SK-N-SH (cell line): ENCODE measurements at regions not wholly inside any gene's neighbourhood (a gene's known extent, or its start where the extent isn't known, plus 50 kb on each side); places are given as distances from the start of the nearest gene placed in this dataset.

Experiments
- CTCF ChIA-PET: fragments of 300-600, 350-600 bp; formaldehyde crosslinking; extraction: SDS; loops from one replicate; lab custom pipeline; 2021; lab: Yijun Ruan, JAX
- POLR2A ChIA-PET: fragments of 350-600 bp; sonication (Branson Sonifier 250); formaldehyde crosslinking; extraction: SDS; loops from one replicate; lab custom pipeline; 2020; ENCODE audit warnings: antibody characterized with exemption, inconsistent platforms; lab: Yijun Ruan, JAX
- DNase-seq: peaks from one replicate; pipeline ENCODE4 v3.0.0; 2012
- H2AFZ ChIP-seq: fragments of 200-600 bp; sonication (generic); 2 replicates; pipeline ENCODE4 v1.8.1; 2016; ENCODE audit warnings: antibody characterized with exemption, mild to moderate bottlenecking, low read depth
- H3F3A ChIP-seq: fragments of 200-600 bp; sonication (generic); replicated peaks from 2 replicates; pipeline ENCODE3; 2016; ENCODE audit warnings: antibody characterized with exemption, mild to moderate bottlenecking; ENCODE audit not compliant: insufficient read depth
- H3K27ac ChIP-seq, 2 experiments: fragments of 200-500 bp in 1 of 2; fragments of 200-600 bp in 1 of 2; sonication (Bioruptor generic) in 1 of 2; sonication (generic), shearing (Covaris generic) in 1 of 2; 2 replicates each; pipeline versions ENCODE4 v1.5.1 to v1.6.1; 2014 to 2016; ENCODE audit warnings: low read depth in 2 of 2, inconsistent platforms in 1 of 2, low read length in 1 of 2, mild to moderate bottlenecking in 1 of 2, mixed read lengths in 1 of 2
- H3K27me3 ChIP-seq: fragments of 200-600 bp; sonication (generic), shearing (Covaris generic); 2 replicates; pipeline ENCODE4 v1.6.1; 2016; ENCODE audit warnings: mixed run types; ENCODE audit not compliant: insufficient read depth
- H3K36me3 ChIP-seq, 2 experiments: fragments of 200-500 bp in 1 of 2; fragments of 200-600 bp in 1 of 2; sonication (Bioruptor generic) in 1 of 2; sonication (generic) in 1 of 2; replicated peaks in 1 of 2; 2 replicates each; pipeline versions ENCODE3 to v1.5.1; 2014 to 2016; ENCODE audit warnings: low read length in 1 of 2, mild to moderate bottlenecking in 1 of 2; ENCODE audit not compliant: insufficient read depth in 2 of 2, control insufficient read depth in 1 of 2
- H3K4me1 ChIP-seq, 2 experiments: fragments of 200-500 bp in 1 of 2; fragments of 200-600 bp in 1 of 2; sonication (Bioruptor generic) in 1 of 2; sonication (generic), shearing (Covaris generic) in 1 of 2; 2 replicates each; pipeline versions ENCODE4 v1.5.1 to v1.6.1; 2014 to 2016; ENCODE audit warnings: low read depth in 1 of 2, low read length in 1 of 2, mixed run types in 1 of 2; ENCODE audit not compliant: insufficient read depth in 2 of 2, control insufficient read depth in 1 of 2
- H3K4me2 ChIP-seq: fragments of 200-600 bp; sonication (generic), shearing (Covaris generic); 2 replicates; pipeline ENCODE4 v1.6.1; 2017; ENCODE audit warnings: mixed run types
- H3K4me3 ChIP-seq, 2 experiments: fragments of 200-500 bp in 1 of 2; fragments of 200-600 bp in 1 of 2; sonication (Bioruptor generic) in 1 of 2; sonication (generic), shearing (Covaris generic) in 1 of 2; 2 replicates each; pipeline versions ENCODE4 v1.5.1 to v1.8.1; 2014 to 2016; ENCODE audit warnings: low read depth in 2 of 2, inconsistent platforms in 1 of 2, low read length in 1 of 2, mild to moderate bottlenecking in 1 of 2, mixed read lengths in 1 of 2, moderate library complexity in 1 of 2
- H3K79me2 ChIP-seq: fragments of 200-600 bp; sonication (generic); 2 replicates; pipeline ENCODE4 v1.8.1; 2017; ENCODE audit warnings: mild to moderate bottlenecking; ENCODE audit not compliant: insufficient read depth
- H3K9ac ChIP-seq: fragments of 200-600 bp; sonication (generic); 2 replicates; pipeline ENCODE4 v1.6.1; 2017; ENCODE audit warnings: mixed run types
- H3K9me2 ChIP-seq: fragments of 200-600 bp; sonication (generic); 2 replicates; pipeline ENCODE4 v1.6.1; 2017; ENCODE audit warnings: mixed run types
- H3K9me3 ChIP-seq: fragments of 200-600 bp; sonication (generic); 2 replicates; pipeline ENCODE4 v1.6.1; 2017; ENCODE audit warnings: mixed run types, mild to moderate bottlenecking, moderate library complexity
- H4K20me1 ChIP-seq: fragments of 200-600 bp; sonication (generic); 2 replicates; pipeline ENCODE4 v1.6.1; 2017; ENCODE audit warnings: mild to moderate bottlenecking, mixed run types; ENCODE audit not compliant: insufficient read depth
- CHD2 ChIP-seq: fragments of 150-350 bp; IDR thresholded peaks from 2 replicates; pipeline ENCODE4 v1.6.1; 2018; ENCODE audit warnings: low read length; ENCODE audit not compliant: partially characterized antibody
- CTCF ChIP-seq: fragments of 200-600 bp; sonication (generic); IDR thresholded peaks from 2 replicates; pipeline ENCODE4 v1.6.1; 2017; ENCODE audit warnings: antibody characterized with exemption, mild to moderate bottlenecking, moderate library complexity
- FOSL2 ChIP-seq: IDR thresholded peaks from 2 replicates; pipeline ENCODE4 v1.4.0; 2012; ENCODE audit warnings: low read depth, mild to moderate bottlenecking, moderate library complexity, borderline replicate concordance
- MXI1 ChIP-seq: IDR thresholded peaks from 2 replicates; pipeline ENCODE4 v1.6.1; 2012; ENCODE audit warnings: mild to moderate bottlenecking, low read depth, low read length, improper control_type of control experiment
- RCOR1 ChIP-seq: fragments of 150-350 bp; IDR thresholded peaks from 2 replicates; pipeline ENCODE4 v1.6.1; 2017; ENCODE audit warnings: antibody characterized with exemption, low read length
- REST ChIP-seq: IDR thresholded peaks from 2 replicates; pipeline ENCODE4 v1.6.1; 2012; ENCODE audit warnings: mild to moderate bottlenecking, low read depth, low read length, moderate library complexity
- RFX5 ChIP-seq: IDR thresholded peaks from 2 replicates; pipeline ENCODE4 v1.6.1; 2012; ENCODE audit warnings: mild to moderate bottlenecking, improper control_type of control experiment, low read length
- TAF1 ChIP-seq: IDR thresholded peaks from 2 replicates; pipeline ENCODE4 v1.6.1; 2012; ENCODE audit warnings: low read depth, mild to moderate bottlenecking, low read length, moderate library complexity, borderline replicate concordance
- TEAD4 ChIP-seq: IDR thresholded peaks from 2 replicates; pipeline ENCODE4 v1.4.0; 2012; ENCODE audit warnings: mild to moderate bottlenecking, borderline replicate concordance; ENCODE audit not compliant: insufficient read depth
- ZBTB33 ChIP-seq: IDR thresholded peaks from 2 replicates; pipeline ENCODE4 v1.4.0; 2012; ENCODE audit warnings: low read depth, borderline replicate concordance
- WGBS: methylation state at CpG from one replicate; pipeline ENCODE4 v1.1.6; 2017; ENCODE audit warnings: low lambda C conversion rate; 5-methylcytosine and 5-hydroxymethylcytosine counted together

GRCh38 chr12:28993720-28994119 is 155.4 kb upstream of the FAR2 start:
- peaks cover 0 to 3% of the 10 kb centered on the region in 2 experiments; a peak in 1 of 4 replicates for H3K4me1 ChIP-seq
- no peaks in the 10 kb centered on the region for H3K9me3 ChIP-seq
- ChIA-PET POLR2A (no interaction called here), CTCF (interaction anchor here (0.7 kb wide), 1 partner anchor 30 kb away, joined by 3 read pairs; no protein-coding TSS in a partner anchor)
- no peak overlapping the region for H3K4me3 ChIP-seq
- no peak overlapping the region for H3K9ac ChIP-seq
- WGBS: 71% methylated on average over 5 of the region's 5 CpGs
- H3K27ac ChIP-seq: no peak overlapping the region
- H3K36me3 ChIP-seq: no peaks in the 10 kb centered on the region
- DNase-seq: no peak
- H3F3A ChIP-seq: no peaks in the 10 kb centered on the region
- no peak overlapping the region for H3K4me2 ChIP-seq
- H2AFZ ChIP-seq: no peak overlapping the region
- no peaks in the 10 kb centered on the region for H3K79me2 ChIP-seq
- no peaks in the 10 kb centered on the region for H3K27me3 ChIP-seq
- H4K20me1 ChIP-seq: no peaks in the 10 kb centered on the region
- H3K9me2 ChIP-seq: no peaks in the 10 kb centered on the region
- TF ChIP-seq REST (peak; percentile 75; the same call in 1 of the 2 replicates), ZBTB33 (no peak)
- TF ChIP-seq, all 33 proteins: peak for 1

- no peaks in the 10 kb centered on the region for H3K36me3 ChIP-seq
- no peaks in the 10 kb centered on the region for H3F3A ChIP-seq
- H3K9me3 ChIP-seq: no peaks in the 10 kb centered on the region
- peaks cover 0 to 3% of the 10 kb centered on the region in 2 experiments; a peak in 1 of 4 replicates for H3K4me1 ChIP-seq
- DNase-seq: no peak
- ChIA-PET POLR2A (no interaction called here), CTCF (no interaction called here)
- no peaks in the 10 kb centered on the region for H3K9me2 ChIP-seq
- no peak overlapping the region for H3K27ac ChIP-seq
- TF ChIP-seq RFX5: no peak
- no peak for TF ChIP-seq TEAD4
- no peak for TF ChIP-seq RCOR1
- TF ChIP-seq TAF1: no peak
- TF ChIP-seq CHD2: no peak
- TF ChIP-seq MXI1: no peak
- no peak for TF ChIP-seq CTCF
- no peak for TF ChIP-seq FOSL2
- H2AFZ ChIP-seq: no peak overlapping the region
- no peak overlapping the region for H3K4me3 ChIP-seq
- no peak overlapping the region for H3K9ac ChIP-seq
- WGBS: 85% methylated on average over 3 of the region's 3 CpGs
- H3K4me2 ChIP-seq: no peak overlapping the region
- H4K20me1 ChIP-seq: no peaks in the 10 kb centered on the region
- no peaks in the 10 kb centered on the region for H3K27me3 ChIP-seq
- no peaks in the 10 kb centered on the region for H3K79me2 ChIP-seq
These were observed 154.8 kb upstream of the FAR2 start for GRCh38 chr12:28994179-28994715.
